GM23338 (cell line): ENCODE measurements at regions not wholly inside any gene's neighbourhood (a gene's known extent, or its start where the extent isn't known, plus 50 kb on each side); places are given as distances from the start of the nearest gene placed in this dataset.

Experiments used
- ATAC-seq: fragments of 200-7000 bp; cut with Tn5 transposase; 3 replicates; pipeline ENCODE4 v1.9.1; 2020
- DNase-seq: peaks from one replicate; pipeline ENCODE4 v3.0.0-alpha.2; 2015; ENCODE audit warnings: low spot score
- H2AFZ ChIP-seq: fragments of 200-600 bp; sonication (generic); 2 replicates; pipeline ENCODE4 v1.8.0; 2016; ENCODE audit warnings: antibody characterized with exemption, mild to moderate bottlenecking, moderate library complexity
- H3F3A ChIP-seq: fragments of 200-600 bp; sonication (generic); replicated peaks from 2 replicates; pipeline ENCODE4 v1.8.0; 2017; ENCODE audit warnings: antibody characterized with exemption, mixed run types, low read depth
- H3K27ac ChIP-seq: fragments of 200-600 bp; sonication (generic); 2 replicates; pipeline ENCODE4 v1.6.1; 2016; ENCODE audit warnings: low read depth
- H3K27me3 ChIP-seq: fragments of 200-600 bp; sonication (generic); 2 replicates; pipeline ENCODE4 v1.8.0; 2016; ENCODE audit warnings: mild to moderate bottlenecking, mixed run types, moderate library complexity; ENCODE audit not compliant: insufficient read depth
- H3K36me3 ChIP-seq: fragments of 200-600 bp; sonication (generic); 2 replicates; pipeline ENCODE4 v1.8.0; 2016; ENCODE audit warnings: mild to moderate bottlenecking; ENCODE audit not compliant: insufficient read depth
- H3K4me1 ChIP-seq: fragments of 200-600 bp; sonication (generic); 2 replicates; pipeline ENCODE4 v1.8.0; 2016; ENCODE audit warnings: mild to moderate bottlenecking, moderate library complexity; ENCODE audit not compliant: insufficient read depth
- H3K4me2 ChIP-seq: fragments of 200-600 bp; sonication (generic); 2 replicates; pipeline ENCODE4 v1.7.1; 2017; ENCODE audit warnings: mixed run types
- H3K4me3 ChIP-seq: fragments of 200-600 bp; sonication (generic); 2 replicates; pipeline ENCODE4 v1.6.1; 2016; ENCODE audit warnings: mixed run types
- H3K79me2 ChIP-seq: fragments of 200-600 bp; sonication (generic); replicated peaks from 2 replicates; pipeline ENCODE4 v1.8.0; 2017; ENCODE audit warnings: mild to moderate bottlenecking; ENCODE audit not compliant: insufficient read depth
- H3K9me2 ChIP-seq: fragments of 200-600 bp; sonication (generic); 2 replicates; pipeline ENCODE4 v1.8.0; 2017; ENCODE audit not compliant: insufficient read depth
- H4K20me1 ChIP-seq: fragments of 200-600 bp; sonication (generic); replicated peaks from 2 replicates; pipeline ENCODE4 v1.8.0; 2017; ENCODE audit warnings: mild to moderate bottlenecking; ENCODE audit not compliant: insufficient read depth
- H3K27ac Mint-ChIP-seq: 2 replicates; pipeline ENCODE4 v1.8.0; 2020; ENCODE audit warnings: inconsistent platforms, mild to moderate bottlenecking, moderate library complexity, mixed read lengths
- H3K27me3 Mint-ChIP-seq: 3 replicates; pipeline ENCODE4 v1.8.0; 2022; ENCODE audit warnings: low read depth, mild to moderate bottlenecking, moderate library complexity, mixed read lengths, inconsistent platforms; ENCODE audit not compliant: insufficient read depth, poor library complexity
- H3K36me3 Mint-ChIP-seq: 3 replicates; pipeline ENCODE4 v1.8.0; 2021; ENCODE audit warnings: low read depth, mild to moderate bottlenecking, inconsistent platforms, moderate library complexity, mixed read lengths
- H3K4me1 Mint-ChIP-seq: 3 replicates; pipeline ENCODE4 v1.8.0; 2020; ENCODE audit warnings: mild to moderate bottlenecking, inconsistent platforms, mixed read lengths
- H3K4me3 Mint-ChIP-seq: 3 replicates; pipeline ENCODE4 v1.8.0; 2021; ENCODE audit warnings: moderate library complexity, mild to moderate bottlenecking, inconsistent platforms, mixed read lengths
- H3K9me3 Mint-ChIP-seq: 3 replicates; pipeline ENCODE4 v1.8.0; 2020; ENCODE audit warnings: moderate library complexity, mild to moderate bottlenecking, inconsistent platforms, mixed read lengths
- CREB1 ChIP-seq: fragments of 250-450 bp; sonication (Bioruptor Pico); IDR thresholded peaks from 2 replicates; pipeline ENCODE4 v1.5.0; 2020; ENCODE audit warnings: low read depth, mild to moderate bottlenecking, moderate library complexity
- CTCF ChIP-seq, 2 experiments: fragments of 200-600 bp in 1 of 2; sonication (generic) in 1 of 2; conservative IDR thresholded peaks; 2 replicates each; pipeline versions ENCODE4 v1.5.1 to v1.6.1; 2016 to 2017; ENCODE audit warnings: antibody characterized with exemption in 2 of 2, low read depth in 2 of 2, mild to moderate bottlenecking in 2 of 2, moderate library complexity in 1 of 2
- EZH2 ChIP-seq: fragments of 200-600 bp; sonication (generic); IDR thresholded peaks from one replicate; pipeline ENCODE4 v1.8.0; 2017; ENCODE audit warnings: antibody characterized with exemption, mild to moderate bottlenecking, low read depth; ENCODE audit not compliant: unreplicated experiment
- EZH2phosphoT487 ChIP-seq: fragments of 200-600 bp; sonication (generic); IDR thresholded peaks from one replicate; pipeline ENCODE4 v1.8.1; 2018; ENCODE audit warnings: antibody characterized with exemption; ENCODE audit not compliant: unreplicated experiment
- JUNB ChIP-seq: IDR thresholded peaks from one replicate; pipeline ENCODE4 v1.6.1; 2016; ENCODE audit warnings: antibody characterized with exemption; ENCODE audit not compliant: unreplicated experiment
- NANOG ChIP-seq: IDR thresholded peaks from 2 replicates; pipeline ENCODE4 v1.6.1; 2016; ENCODE audit warnings: antibody characterized with exemption, borderline replicate concordance
- POLR2AphosphoS5 ChIP-seq: IDR thresholded peaks from 2 replicates; pipeline ENCODE4 v1.6.1; 2016; ENCODE audit warnings: antibody characterized with exemption, low read depth
- STAT1 ChIP-seq: IDR thresholded peaks from one replicate; pipeline ENCODE4 v1.6.1; 2016; ENCODE audit warnings: antibody characterized with exemption; ENCODE audit not compliant: unreplicated experiment
- ZNF114 ChIP-seq: fragments of 250-450 bp; sonication (Bioruptor Pico); IDR thresholded peaks from 2 replicates; pipeline ENCODE4 v1.5.0; 2020; ENCODE audit warnings: mild to moderate bottlenecking, moderate library complexity
- ZNF331 ChIP-seq: fragments of 250-450 bp; sonication (Bioruptor Pico); IDR thresholded peaks from 2 replicates; pipeline ENCODE4 v1.5.0; 2020; ENCODE audit warnings: low read depth, mild to moderate bottlenecking, moderate library complexity
- TF ChIP-seq, protein P1 (sequence below): IDR thresholded peaks from one replicate; pipeline ENCODE4 v1.6.1; 2018; ENCODE audit warnings: antibody characterized with exemption; ENCODE audit not compliant: unreplicated experiment
- TF ChIP-seq, protein P2 (sequence below): fragments of 250-450 bp; sonication (Bioruptor Pico); IDR thresholded peaks from 2 replicates; pipeline ENCODE4 v1.5.0; 2020; ENCODE audit warnings: mild to moderate bottlenecking, moderate library complexity
- TF ChIP-seq, protein P3 (sequence below): IDR thresholded peaks from 2 replicates; pipeline ENCODE4 v1.6.1; 2016; ENCODE audit warnings: antibody characterized with exemption

GRCh38 chr16:17723531-17724134 lies 252.9 kb upstream of the XYLT1 start:
- Histone ChIP-seq H3K4me3 (no peak overlapping the region), H3K27me3 (no peaks in the 10 kb centered on the region), H3K4me1 (no peaks in the 10 kb centered on the region), H3K4me2 (no peak overlapping the region), H3K36me3 (no peaks in the 10 kb centered on the region), H3K9me2 (no peaks in the 10 kb centered on the region), H4K20me1 (no peaks in the 10 kb centered on the region), H2AFZ (peak overlapping the region; percentile 21), H3K79me2 (no peaks in the 10 kb centered on the region), H3K27ac (no peak overlapping the region), H3F3A (no peaks in the 10 kb centered on the region)
- Mint-ChIP-seq H3K4me3 (no peak overlapping the region), H3K36me3 (no peaks in the 10 kb centered on the region; the same call in 2 of the 3 replicates), H3K4me1 (peaks cover 3% of the 10 kb centered on the region; the same call in 1 of the 3 replicates), H3K27ac (no peak overlapping the region), H3K9me3 (no peaks in the 10 kb centered on the region; the same call in 2 of the 3 replicates), H3K27me3 (no peaks in the 10 kb centered on the region)
- no peak for ATAC-seq
- no peak for DNase-seq
- TF ChIP-seq ZNF114 (CRISPR knock-in tag), result no peak
- no peak for TF ChIP-seq CREB1 (CRISPR knock-in tag)
- TF ChIP-seq EZH2, result no peak
- no peak for TF ChIP-seq CTCF (conservative IDR thresholded peaks at IDR 0.05; ENCODE audit: low read depth in 2 of 2)
- TF ChIP-seq JUNB, result no peak
- no peak for TF ChIP-seq STAT1
- no peak for TF ChIP-seq POLR2AphosphoS5
- TF ChIP-seq, protein P1, sequence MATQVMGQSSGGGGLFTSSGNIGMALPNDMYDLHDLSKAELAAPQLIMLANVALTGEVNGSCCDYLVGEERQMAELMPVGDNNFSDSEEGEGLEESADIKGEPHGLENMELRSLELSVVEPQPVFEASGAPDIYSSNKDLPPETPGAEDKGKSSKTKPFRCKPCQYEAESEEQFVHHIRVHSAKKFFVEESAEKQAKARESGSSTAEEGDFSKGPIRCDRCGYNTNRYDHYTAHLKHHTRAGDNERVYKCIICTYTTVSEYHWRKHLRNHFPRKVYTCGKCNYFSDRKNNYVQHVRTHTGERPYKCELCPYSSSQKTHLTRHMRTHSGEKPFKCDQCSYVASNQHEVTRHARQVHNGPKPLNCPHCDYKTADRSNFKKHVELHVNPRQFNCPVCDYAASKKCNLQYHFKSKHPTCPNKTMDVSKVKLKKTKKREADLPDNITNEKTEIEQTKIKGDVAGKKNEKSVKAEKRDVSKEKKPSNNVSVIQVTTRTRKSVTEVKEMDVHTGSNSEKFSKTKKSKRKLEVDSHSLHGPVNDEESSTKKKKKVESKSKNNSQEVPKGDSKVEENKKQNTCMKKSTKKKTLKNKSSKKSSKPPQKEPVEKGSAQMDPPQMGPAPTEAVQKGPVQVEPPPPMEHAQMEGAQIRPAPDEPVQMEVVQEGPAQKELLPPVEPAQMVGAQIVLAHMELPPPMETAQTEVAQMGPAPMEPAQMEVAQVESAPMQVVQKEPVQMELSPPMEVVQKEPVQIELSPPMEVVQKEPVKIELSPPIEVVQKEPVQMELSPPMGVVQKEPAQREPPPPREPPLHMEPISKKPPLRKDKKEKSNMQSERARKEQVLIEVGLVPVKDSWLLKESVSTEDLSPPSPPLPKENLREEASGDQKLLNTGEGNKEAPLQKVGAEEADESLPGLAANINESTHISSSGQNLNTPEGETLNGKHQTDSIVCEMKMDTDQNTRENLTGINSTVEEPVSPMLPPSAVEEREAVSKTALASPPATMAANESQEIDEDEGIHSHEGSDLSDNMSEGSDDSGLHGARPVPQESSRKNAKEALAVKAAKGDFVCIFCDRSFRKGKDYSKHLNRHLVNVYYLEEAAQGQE, result no peak
- TF ChIP-seq, protein P2, sequence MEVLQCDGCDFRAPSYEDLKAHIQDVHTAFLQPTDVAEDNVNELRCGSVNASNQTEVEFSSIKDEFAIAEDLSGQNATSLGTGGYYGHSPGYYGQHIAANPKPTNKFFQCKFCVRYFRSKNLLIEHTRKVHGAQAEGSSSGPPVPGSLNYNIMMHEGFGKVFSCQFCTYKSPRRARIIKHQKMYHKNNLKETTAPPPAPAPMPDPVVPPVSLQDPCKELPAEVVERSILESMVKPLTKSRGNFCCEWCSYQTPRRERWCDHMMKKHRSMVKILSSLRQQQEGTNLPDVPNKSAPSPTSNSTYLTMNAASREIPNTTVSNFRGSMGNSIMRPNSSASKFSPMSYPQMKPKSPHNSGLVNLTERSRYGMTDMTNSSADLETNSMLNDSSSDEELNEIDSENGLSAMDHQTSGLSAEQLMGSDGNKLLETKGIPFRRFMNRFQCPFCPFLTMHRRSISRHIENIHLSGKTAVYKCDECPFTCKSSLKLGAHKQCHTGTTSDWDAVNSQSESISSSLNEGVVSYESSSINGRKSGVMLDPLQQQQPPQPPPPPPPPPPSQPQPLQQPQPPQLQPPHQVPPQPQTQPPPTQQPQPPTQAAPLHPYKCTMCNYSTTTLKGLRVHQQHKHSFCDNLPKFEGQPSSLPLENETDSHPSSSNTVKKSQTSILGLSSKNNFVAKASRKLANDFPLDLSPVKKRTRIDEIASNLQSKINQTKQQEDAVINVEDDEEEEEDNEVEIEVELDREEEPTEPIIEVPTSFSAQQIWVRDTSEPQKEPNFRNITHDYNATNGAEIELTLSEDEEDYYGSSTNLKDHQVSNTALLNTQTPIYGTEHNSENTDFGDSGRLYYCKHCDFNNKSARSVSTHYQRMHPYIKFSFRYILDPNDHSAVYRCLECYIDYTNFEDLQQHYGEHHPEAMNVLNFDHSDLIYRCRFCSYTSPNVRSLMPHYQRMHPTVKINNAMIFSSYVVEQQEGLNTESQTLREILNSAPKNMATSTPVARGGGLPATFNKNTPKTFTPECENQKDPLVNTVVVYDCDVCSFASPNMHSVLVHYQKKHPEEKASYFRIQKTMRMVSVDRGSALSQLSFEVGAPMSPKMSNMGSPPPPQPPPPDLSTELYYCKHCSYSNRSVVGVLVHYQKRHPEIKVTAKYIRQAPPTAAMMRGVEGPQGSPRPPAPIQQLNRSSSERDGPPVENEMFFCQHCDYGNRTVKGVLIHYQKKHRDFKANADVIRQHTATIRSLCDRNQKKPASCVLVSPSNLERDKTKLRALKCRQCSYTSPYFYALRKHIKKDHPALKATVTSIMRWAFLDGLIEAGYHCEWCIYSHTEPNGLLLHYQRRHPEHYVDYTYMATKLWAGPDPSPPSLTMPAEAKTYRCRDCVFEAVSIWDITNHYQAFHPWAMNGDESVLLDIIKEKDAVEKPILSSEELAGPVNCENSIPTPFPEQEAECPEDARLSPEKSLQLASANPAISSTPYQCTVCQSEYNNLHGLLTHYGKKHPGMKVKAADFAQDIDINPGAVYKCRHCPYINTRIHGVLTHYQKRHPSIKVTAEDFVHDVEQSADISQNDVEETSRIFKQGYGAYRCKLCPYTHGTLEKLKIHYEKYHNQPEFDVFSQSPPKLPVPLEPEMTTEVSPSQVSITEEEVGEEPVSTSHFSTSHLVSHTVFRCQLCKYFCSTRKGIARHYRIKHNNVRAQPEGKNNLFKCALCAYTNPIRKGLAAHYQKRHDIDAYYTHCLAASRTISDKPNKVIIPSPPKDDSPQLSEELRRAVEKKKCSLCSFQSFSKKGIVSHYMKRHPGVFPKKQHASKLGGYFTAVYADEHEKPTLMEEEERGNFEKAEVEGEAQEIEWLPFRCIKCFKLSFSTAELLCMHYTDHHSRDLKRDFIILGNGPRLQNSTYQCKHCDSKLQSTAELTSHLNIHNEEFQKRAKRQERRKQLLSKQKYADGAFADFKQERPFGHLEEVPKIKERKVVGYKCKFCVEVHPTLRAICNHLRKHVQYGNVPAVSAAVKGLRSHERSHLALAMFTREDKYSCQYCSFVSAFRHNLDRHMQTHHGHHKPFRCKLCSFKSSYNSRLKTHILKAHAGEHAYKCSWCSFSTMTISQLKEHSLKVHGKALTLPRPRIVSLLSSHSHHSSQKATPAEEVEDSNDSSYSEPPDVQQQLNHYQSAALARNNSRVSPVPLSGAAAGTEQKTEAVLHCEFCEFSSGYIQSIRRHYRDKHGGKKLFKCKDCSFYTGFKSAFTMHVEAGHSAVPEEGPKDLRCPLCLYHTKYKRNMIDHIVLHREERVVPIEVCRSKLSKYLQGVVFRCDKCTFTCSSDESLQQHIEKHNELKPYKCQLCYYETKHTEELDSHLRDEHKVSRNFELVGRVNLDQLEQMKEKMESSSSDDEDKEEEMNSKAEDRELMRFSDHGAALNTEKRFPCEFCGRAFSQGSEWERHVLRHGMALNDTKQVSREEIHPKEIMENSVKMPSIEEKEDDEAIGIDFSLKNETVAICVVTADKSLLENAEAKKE (CRISPR knock-in tag), result no peak
- no peak for TF ChIP-seq EZH2phosphoT487
- no peak for TF ChIP-seq ZNF331 (CRISPR knock-in tag)
- no peak for TF ChIP-seq NANOG
- TF ChIP-seq, protein P3, sequence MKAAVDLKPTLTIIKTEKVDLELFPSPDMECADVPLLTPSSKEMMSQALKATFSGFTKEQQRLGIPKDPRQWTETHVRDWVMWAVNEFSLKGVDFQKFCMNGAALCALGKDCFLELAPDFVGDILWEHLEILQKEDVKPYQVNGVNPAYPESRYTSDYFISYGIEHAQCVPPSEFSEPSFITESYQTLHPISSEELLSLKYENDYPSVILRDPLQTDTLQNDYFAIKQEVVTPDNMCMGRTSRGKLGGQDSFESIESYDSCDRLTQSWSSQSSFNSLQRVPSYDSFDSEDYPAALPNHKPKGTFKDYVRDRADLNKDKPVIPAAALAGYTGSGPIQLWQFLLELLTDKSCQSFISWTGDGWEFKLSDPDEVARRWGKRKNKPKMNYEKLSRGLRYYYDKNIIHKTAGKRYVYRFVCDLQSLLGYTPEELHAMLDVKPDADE, result no peak
